Smooth muscle cell (in vitro differentiated cells): ENCODE measurements at regions not wholly inside any gene's neighbourhood (a gene's known extent, or its start where the extent isn't known, plus 50 kb on each side); places are given as distances from the start of the nearest gene placed in this dataset.

Experiments
- DNase-seq: peaks from one replicate; lab custom pipeline; 2025; ENCODE audit not compliant: unreplicated experiment; lab: John Stamatoyannopoulos, UW
- H2AFZ ChIP-seq: fragments of 200-600 bp; sonication (generic); 2 replicates; pipeline ENCODE4 v1.6.0; 2016; ENCODE audit warnings: antibody characterized with exemption, low read depth, mild to moderate bottlenecking
- H3F3A ChIP-seq: fragments of 200-600 bp; sonication (generic); 2 replicates; pipeline ENCODE4 v1.6.0; 2017; ENCODE audit warnings: antibody characterized with exemption, low read depth
- H3K27ac ChIP-seq: fragments of 200-600 bp; sonication (generic); 2 replicates; pipeline ENCODE4 v1.5.1; 2016; ENCODE audit warnings: low read depth, mild to moderate bottlenecking
- H3K27me3 ChIP-seq: fragments of 200-600 bp; sonication (generic); 2 replicates; pipeline ENCODE4 v1.6.1; 2016; ENCODE audit warnings: low read depth, mild to moderate bottlenecking
- H3K36me3 ChIP-seq: fragments of 200-600 bp; sonication (generic); 2 replicates; pipeline ENCODE4 v1.5.1; 2016; ENCODE audit warnings: low read depth
- H3K4me1 ChIP-seq: fragments of 200-600 bp; sonication (generic); 2 replicates; pipeline ENCODE4 v1.5.1; 2016; ENCODE audit warnings: low read depth
- H3K4me2 ChIP-seq: fragments of 200-600 bp; sonication (generic); 2 replicates; pipeline ENCODE4 v1.6.0; 2016; ENCODE audit warnings: mild to moderate bottlenecking
- H3K4me3 ChIP-seq: fragments of 200-600 bp; sonication (generic); 2 replicates; pipeline ENCODE4 v1.5.1; 2016; ENCODE audit warnings: mild to moderate bottlenecking
- H3K79me2 ChIP-seq: fragments of 200-600 bp; sonication (generic); 2 replicates; pipeline ENCODE4 v1.6.0; 2016; ENCODE audit warnings: low read depth, mild to moderate bottlenecking
- H3K9ac ChIP-seq: fragments of 200-600 bp; sonication (generic); 2 replicates; pipeline ENCODE4 v1.6.0; 2016; ENCODE audit warnings: low read depth
- H3K9me3 ChIP-seq: fragments of 200-600 bp; sonication (generic); replicated peaks from 2 replicates; pipeline ENCODE4 v1.5.1; 2016; ENCODE audit warnings: low read depth
- H4K20me1 ChIP-seq: fragments of 200-600 bp; sonication (generic); 2 replicates; pipeline ENCODE4 v1.6.0; 2016; ENCODE audit warnings: low read depth
- CTCF ChIP-seq: fragments of 200-600 bp; sonication (generic); IDR thresholded peaks from 2 replicates; pipeline ENCODE4 v1.5.1; 2017; ENCODE audit warnings: borderline replicate concordance, mild to moderate bottlenecking, antibody characterized with exemption; ENCODE audit not compliant: insufficient read depth, poor library complexity, severe bottlenecking
- WGBS: methylation state at CpG from one replicate; pipeline ENCODE4 v1.1.7; 2016; ENCODE audit warnings: low lambda C conversion rate; 5-methylcytosine and 5-hydroxymethylcytosine counted together

- no peak overlapping the region for H3K27ac ChIP-seq
- no peak overlapping the region for H3K9ac ChIP-seq
- H3K79me2 ChIP-seq, result no peaks in the 10 kb centered on the region
- WGBS, result 93% methylated on average over 5 of the region's 5 CpGs
- no peaks in the 10 kb centered on the region for H3F3A ChIP-seq
- H2AFZ ChIP-seq, result no peak overlapping the region
- no peaks in the 10 kb centered on the region for H3K36me3 ChIP-seq
- no peaks in the 10 kb centered on the region for H4K20me1 ChIP-seq
- no peak for TF ChIP-seq CTCF
- no peaks in the 10 kb centered on the region for H3K27me3 ChIP-seq
- H3K4me1 ChIP-seq, result no peaks in the 10 kb centered on the region
- no peaks in the 10 kb centered on the region for H3K9me3 ChIP-seq
- no peak overlapping the region for H3K4me3 ChIP-seq
- DNase-seq, result no peak
- H3K4me2 ChIP-seq, result no peak overlapping the region
These were observed 220.5 kb upstream of the ADRA1B start for GRCh38 chr5:159695741-159696294.

GRCh38 chr5:159697530-159697929 lies 218.8 kb upstream of the ADRA1B start:
- H3K9ac ChIP-seq, result no peak overlapping the region
- H3F3A ChIP-seq, result no peaks in the 10 kb centered on the region

GRCh38 chr5:159698322-159698721 lies 218.0 kb upstream of the ADRA1B start:
- no peak for DNase-seq
- Histone ChIP-seq H3K27me3 (peaks cover 3% of the 10 kb centered on the region), H4K20me1 (no peaks in the 10 kb centered on the region), H3K79me2 (no peaks in the 10 kb centered on the region), H3F3A (no peaks in the 10 kb centered on the region), H3K4me2 (no peak overlapping the region), H2AFZ (no peak overlapping the region), H3K36me3 (no peaks in the 10 kb centered on the region), H3K9ac (no peak overlapping the region), H3K4me1 (no peaks in the 10 kb centered on the region), H3K9me3 (no peaks in the 10 kb centered on the region), H3K4me3 (no peak overlapping the region), H3K27ac (no peak overlapping the region)
- TF ChIP-seq CTCF, result no peak

More at GRCh38 chr5:159697530-159697929, 218.8 kb upstream of the ADRA1B start:
- no peaks in the 10 kb centered on the region for H3K9me3 ChIP-seq
- H3K4me1 ChIP-seq, result no peaks in the 10 kb centered on the region
- no peaks in the 10 kb centered on the region for H4K20me1 ChIP-seq
- H3K27ac ChIP-seq, result no peak overlapping the region
- no peak for TF ChIP-seq CTCF
- no peaks in the 10 kb centered on the region for H3K79me2 ChIP-seq
- H2AFZ ChIP-seq, result no peak overlapping the region
- no peak overlapping the region for H3K4me2 ChIP-seq
- H3K4me3 ChIP-seq, result no peak overlapping the region
- peaks cover 3% of the 10 kb centered on the region for H3K27me3 ChIP-seq
- DNase-seq, result no peak
- H3K36me3 ChIP-seq, result no peaks in the 10 kb centered on the region

- H3K27ac ChIP-seq, result no peak overlapping the region
- no peak overlapping the region for H3K9ac ChIP-seq
- DNase-seq, result no peak
- TF ChIP-seq CTCF, result no peak
- H3K4me2 ChIP-seq, result no peak overlapping the region
- peaks cover 3% of the 10 kb centered on the region for H3K27me3 ChIP-seq
- no peaks in the 10 kb centered on the region for H3K4me1 ChIP-seq
- H4K20me1 ChIP-seq, result no peaks in the 10 kb centered on the region
- H3F3A ChIP-seq, result no peaks in the 10 kb centered on the region
- no peak overlapping the region for H2AFZ ChIP-seq
- no peaks in the 10 kb centered on the region for H3K36me3 ChIP-seq
- no peaks in the 10 kb centered on the region for H3K9me3 ChIP-seq
- H3K4me3 ChIP-seq, result no peak overlapping the region
- no peaks in the 10 kb centered on the region for H3K79me2 ChIP-seq
These were observed 216.3 kb upstream of the ADRA1B start for GRCh38 chr5:159700016-159700415.
